GM06990 (cell line): ENCODE measurements at regions not wholly inside any gene's neighbourhood (a gene's known extent, or its start where the extent isn't known, plus 50 kb on each side); places are given as distances from the start of the nearest gene placed in this dataset.

Experiments
- DNase-seq: peaks from one replicate; pipeline ENCODE4 v3.0.0-alpha.2; 2011; ENCODE audit not compliant: insufficient read length; ENCODE audit errors: extremely low read depth
- H3K27me3 ChIP-seq: replicated peaks from 2 replicates; pipeline ENCODE4 v1.6.0; 2011; ENCODE audit warnings: low read length; ENCODE audit not compliant: control insufficient read depth, insufficient read depth
- H3K36me3 ChIP-seq: 2 replicates; pipeline ENCODE4 v1.5.1; 2011; ENCODE audit warnings: low read length; ENCODE audit not compliant: control insufficient read depth, insufficient read depth
- H3K4me3 ChIP-seq: replicated peaks from 2 replicates; pipeline ENCODE4 v1.5.1; 2011; ENCODE audit warnings: low read depth, mild to moderate bottlenecking, control low read depth, low read length
- TF ChIP-seq, protein P1 (sequence below): IDR thresholded peaks from 2 replicates; pipeline ENCODE4 v1.5.1; 2011; ENCODE audit warnings: low read length, control low read depth, mild to moderate bottlenecking, inconsistent platforms; ENCODE audit not compliant: insufficient read depth, poor library complexity, severe bottlenecking

- DNase-seq = no peak
- TF ChIP-seq, protein P1, sequence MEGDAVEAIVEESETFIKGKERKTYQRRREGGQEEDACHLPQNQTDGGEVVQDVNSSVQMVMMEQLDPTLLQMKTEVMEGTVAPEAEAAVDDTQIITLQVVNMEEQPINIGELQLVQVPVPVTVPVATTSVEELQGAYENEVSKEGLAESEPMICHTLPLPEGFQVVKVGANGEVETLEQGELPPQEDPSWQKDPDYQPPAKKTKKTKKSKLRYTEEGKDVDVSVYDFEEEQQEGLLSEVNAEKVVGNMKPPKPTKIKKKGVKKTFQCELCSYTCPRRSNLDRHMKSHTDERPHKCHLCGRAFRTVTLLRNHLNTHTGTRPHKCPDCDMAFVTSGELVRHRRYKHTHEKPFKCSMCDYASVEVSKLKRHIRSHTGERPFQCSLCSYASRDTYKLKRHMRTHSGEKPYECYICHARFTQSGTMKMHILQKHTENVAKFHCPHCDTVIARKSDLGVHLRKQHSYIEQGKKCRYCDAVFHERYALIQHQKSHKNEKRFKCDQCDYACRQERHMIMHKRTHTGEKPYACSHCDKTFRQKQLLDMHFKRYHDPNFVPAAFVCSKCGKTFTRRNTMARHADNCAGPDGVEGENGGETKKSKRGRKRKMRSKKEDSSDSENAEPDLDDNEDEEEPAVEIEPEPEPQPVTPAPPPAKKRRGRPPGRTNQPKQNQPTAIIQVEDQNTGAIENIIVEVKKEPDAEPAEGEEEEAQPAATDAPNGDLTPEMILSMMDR = no peak
- Histone ChIP-seq H3K27me3 (no peaks in the 10 kb centered on the region), H3K4me3 (no peak overlapping the region), H3K36me3 (no peaks in the 10 kb centered on the region)
Measured at GRCh38 chr3:83946554-83946953, 1012.2 kb upstream of the CADM2 start.

- no peaks in the 10 kb centered on the region for H3K36me3 ChIP-seq
- no peak for DNase-seq
Measured at GRCh38 chr3:83948771-83949170, 1010.0 kb upstream of the CADM2 start.

GRCh38 chr3:83953417-83954089 lies 1005.2 kb upstream of the CADM2 start:
- H3K36me3 ChIP-seq = no peaks in the 10 kb centered on the region
- TF ChIP-seq, protein P1 = no peak
- H3K27me3 ChIP-seq = no peaks in the 10 kb centered on the region
- H3K4me3 ChIP-seq = no peak overlapping the region
- no peak for DNase-seq

More at GRCh38 chr3:83948771-83949170, 1010.0 kb upstream of the CADM2 start:
- TF ChIP-seq, protein P1 = no peak
- Histone ChIP-seq H3K27me3 (no peaks in the 10 kb centered on the region), H3K4me3 (no peak overlapping the region)

- TF ChIP-seq, protein P1 = no peak
- H3K27me3 ChIP-seq = no peaks in the 10 kb centered on the region
- H3K4me3 ChIP-seq = no peak overlapping the region
- H3K36me3 ChIP-seq = no peaks in the 10 kb centered on the region
- DNase-seq = no peak
Measured at GRCh38 chr3:83956431-83956830, 1002.4 kb upstream of the CADM2 start.

- Histone ChIP-seq H3K36me3 (no peaks in the 10 kb centered on the region), H3K27me3 (no peaks in the 10 kb centered on the region), H3K4me3 (no peak overlapping the region)
- DNase-seq = no peak
- TF ChIP-seq, protein P1 = no peak
Measured at GRCh38 chr3:83968356-83968755, 990.4 kb upstream of the CADM2 start.

- Histone ChIP-seq H3K36me3 (no peaks in the 10 kb centered on the region), H3K4me3 (no peak overlapping the region), H3K27me3 (no peaks in the 10 kb centered on the region)
- TF ChIP-seq, protein P1 = no peak
- no peak for DNase-seq
Measured at GRCh38 chr3:83971666-83972065, 987.1 kb upstream of the CADM2 start.
